Caki2 (cell line): ENCODE measurements at regions not wholly inside any gene's neighbourhood (a gene's known extent, or its start where the extent isn't known, plus 50 kb on each side); places are given as distances from the start of the nearest gene placed in this dataset.
"Not testable (repeated sequence)": the region's sequence is repeated elsewhere in the genome, so short reads cannot be mapped to it uniquely, and the experiment has no call there.

Experiments
- DNase-seq: peaks from one replicate; pipeline ENCODE4 v3.0.0-alpha.2; 2015; ENCODE audit warnings: low read depth
- in situ Hi-C: cut with HindIII; loops from 2 replicates; pipeline ENCODE4 v1.10.0; 2016; ENCODE audit warnings: low sequenced_read_pairs, low pct_unique_long_range_greater_than_20kb, mixed read lengths

DNA sequence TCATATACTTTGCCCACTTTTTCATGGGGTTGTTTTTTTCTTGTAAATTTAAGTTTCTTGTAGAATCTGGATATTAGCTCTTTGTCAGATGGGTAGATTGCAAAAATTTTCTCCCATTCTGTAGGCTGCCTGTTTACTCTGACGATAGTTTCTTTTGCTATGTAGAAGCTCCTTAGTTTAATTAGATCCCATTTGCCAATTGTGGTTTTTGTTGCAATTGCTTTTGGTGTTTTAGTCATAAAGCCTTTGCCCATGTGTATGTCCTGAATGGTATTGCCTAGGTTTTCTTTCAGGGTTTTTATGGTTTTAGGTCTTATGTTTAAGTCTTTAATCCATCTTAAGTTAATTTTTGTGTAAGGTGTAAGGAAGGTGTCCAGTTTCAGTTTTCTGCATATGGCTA lies 276.0 kb upstream of the COL3A1 start:
- DNase-seq, in situ Hi-C loops: not testable (repeated sequence)

DNA sequence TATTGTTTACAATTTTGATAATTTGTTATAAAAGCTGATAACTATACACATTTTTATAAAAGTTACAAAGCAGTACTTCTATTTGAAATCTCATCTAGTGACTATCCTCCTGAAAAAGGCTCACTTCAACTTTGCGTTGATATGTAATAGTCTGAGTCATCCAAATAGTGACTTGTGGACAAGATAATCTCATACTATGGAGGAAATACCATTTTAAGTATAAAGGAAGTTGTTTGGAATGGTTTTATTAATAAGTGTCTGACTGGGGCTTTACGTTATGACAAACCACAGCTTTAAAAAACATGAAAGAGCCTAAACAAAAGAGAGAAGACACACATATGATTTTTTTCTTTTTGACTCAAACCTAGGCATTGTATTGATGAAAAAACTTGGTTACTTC lies 272.3 kb upstream of the COL3A1 start:
- no peak for DNase-seq
- in situ Hi-C loops: no loop called here

DNA sequence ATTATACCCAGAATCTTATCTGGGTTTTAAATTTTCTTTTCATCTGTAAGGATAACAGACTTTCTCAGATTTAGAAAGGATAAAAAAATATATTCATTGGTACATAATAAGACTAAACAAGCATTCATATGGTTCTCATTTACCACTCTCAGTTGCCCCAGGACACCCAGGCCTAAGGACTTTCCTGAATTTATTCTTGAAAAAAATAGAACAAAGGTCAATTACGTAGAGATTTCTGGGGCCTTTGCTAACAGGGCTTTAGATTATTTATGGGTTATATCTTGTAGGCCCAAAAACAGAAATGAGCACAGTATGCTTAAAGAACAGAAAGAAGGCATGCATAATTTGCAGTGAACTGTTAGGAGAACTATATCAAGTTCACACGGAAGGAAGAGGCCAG lies 269.0 kb upstream of the COL3A1 start:
- in situ Hi-C loops: no loop called here
- no peak for DNase-seq

DNA sequence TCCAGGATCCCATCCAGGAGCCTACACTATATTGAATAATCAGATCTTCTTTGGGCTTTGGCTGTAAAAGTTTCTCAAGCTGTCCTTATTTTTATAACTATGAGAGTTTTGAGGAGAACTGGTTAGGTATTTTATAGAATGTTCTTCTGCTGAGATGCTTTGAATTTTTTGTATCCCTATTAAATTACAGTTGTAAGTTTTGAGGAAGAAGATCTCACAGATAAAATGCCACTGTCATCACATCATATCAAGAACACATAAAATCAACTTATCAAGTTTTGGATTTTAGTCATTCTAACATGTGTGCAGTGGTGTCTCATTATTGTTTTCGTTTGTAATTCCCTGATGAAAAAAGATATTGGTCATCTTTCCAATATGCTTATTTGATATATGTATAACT lies 260.2 kb upstream of the COL3A1 start:
- DNase-seq: no peak
- in situ Hi-C loops: no loop called here

DNA sequence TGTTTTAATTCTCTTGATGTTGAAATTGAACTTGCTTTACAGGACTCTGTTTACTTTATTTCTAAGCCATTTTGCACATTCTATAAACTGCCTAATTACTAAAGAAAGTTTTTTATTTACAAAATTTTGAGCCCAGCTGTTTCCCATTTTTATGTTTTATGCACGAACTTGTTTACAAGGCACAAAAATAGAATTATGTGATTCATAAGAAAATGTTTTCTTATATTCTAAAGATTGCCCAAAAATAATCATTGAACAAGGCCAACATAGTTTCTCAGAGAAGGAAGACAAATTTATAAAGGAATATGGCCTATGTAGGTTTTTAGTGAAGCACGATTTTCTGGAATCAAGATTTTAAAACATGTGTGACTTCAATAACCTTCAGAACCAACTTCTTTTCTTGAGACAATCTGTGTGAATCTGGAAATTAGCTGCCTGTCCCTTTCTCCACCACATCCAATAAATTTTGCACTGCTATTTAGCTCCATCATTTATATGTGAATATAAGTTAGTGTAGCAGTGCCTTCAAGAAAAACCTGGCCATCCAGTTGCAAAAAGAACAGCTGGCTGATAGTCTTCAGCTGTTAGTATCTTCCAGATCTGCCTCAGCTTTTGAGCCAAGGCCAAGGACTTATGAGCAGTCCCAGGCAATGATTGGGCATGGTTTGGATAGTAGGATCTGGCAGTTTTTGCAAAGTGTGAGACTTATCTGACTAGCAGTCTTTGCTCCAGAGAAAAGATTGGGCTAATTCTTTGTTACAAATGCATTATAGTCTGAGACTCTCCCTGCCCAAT lies 253.2 kb upstream of the COL3A1 start:
- DNase-seq: no peak
- in situ Hi-C loops: no loop called here

DNA sequence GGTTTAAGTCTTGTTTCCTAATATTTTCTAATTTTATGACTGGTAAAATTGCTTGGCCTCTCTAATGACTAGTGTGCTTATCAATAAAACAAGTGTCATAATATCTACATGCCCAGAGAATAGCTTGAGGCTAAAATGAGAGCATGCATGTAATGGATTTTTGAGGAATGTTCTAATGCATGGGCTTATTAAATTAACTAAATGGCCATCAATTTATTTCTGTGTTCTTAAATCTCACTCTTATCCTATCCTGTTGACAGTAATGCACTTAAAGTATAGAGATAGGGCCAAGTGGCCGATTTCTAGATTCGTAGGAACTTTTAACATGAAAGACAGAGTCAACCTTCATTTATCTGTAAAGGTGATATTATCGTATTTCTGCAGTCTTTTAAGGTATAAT lies 252.4 kb upstream of the COL3A1 start:
- in situ Hi-C loops: no loop called here
- DNase-seq: no peak

DNA sequence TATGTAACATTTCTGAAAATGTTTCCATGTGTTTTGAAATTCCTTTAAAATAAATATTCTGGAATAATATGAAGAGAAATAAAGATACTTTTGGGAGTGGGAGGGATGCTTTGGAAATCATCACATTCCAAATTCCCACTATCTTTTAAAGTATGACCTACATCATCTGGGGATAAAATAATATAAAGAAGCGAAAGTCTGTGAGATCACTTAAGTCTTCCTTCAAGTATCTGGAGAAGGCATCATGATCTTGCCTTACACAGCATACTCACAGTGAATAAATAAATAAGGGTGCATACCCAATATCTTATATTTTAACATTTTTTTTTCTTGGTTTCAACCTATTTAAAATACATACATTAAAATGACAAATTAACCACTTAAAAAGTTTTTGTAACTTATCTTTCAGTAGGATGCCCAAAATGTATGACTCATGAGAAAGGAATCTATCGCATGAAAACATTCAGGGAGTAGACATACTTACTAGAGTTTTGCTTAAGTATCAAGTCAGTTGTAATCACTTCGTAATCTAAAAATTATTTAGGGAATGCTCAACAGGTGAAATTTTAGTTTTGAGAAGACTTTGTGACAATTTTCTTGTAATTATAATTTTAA lies 248.3 kb upstream of the COL3A1 start:
- in situ Hi-C loops: no loop called here
- no peak for DNase-seq

DNA sequence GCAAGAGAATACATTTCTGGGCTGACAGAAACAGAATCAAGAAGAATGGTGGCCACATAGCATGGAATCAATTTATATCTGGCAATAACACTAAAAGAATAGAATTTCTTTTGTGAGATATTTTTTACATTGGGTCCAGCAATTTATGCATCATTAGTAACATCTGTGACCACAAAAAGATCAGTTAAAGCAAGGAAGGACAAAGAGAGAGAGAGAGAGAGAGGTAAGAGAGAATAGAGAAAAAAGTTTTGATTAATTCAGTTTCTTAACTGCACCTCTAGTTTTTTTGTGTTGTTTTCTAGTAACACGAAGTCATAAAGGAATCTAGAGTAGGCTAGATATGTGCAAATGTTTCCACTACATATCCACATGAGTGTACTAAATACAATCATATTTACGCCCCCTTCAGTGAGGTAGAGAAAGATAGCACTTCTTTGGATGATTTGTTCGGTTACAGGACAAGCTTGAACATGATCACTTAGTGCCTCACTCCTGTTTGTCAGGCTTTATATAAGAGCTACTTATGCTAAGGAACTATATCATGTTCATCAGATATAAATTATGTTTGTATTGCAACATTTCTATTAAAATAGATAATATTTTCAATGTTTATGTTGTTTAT lies 247.4 kb upstream of the COL3A1 start:
- in situ Hi-C loops: no loop called here
- no peak for DNase-seq

DNA sequence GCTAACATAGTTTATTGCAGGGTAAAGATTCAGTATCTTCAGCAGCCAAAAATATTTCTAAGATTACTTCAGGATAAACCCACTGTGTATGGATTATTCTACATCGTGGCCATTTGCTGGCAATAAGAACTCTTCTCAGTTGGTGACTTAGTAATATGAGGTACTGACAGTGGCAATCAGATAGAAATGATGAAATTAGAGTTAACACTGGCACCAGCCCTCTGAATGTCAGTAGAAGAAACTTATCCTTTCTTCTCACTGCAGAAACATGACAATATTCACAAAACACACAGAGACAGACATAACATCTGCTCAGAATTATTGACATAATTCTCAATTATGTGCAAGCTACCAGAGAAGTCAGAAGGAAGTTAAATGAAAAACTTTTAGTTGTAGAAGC lies 246.3 kb upstream of the COL3A1 start:
- in situ Hi-C loops: no loop called here

DNA sequence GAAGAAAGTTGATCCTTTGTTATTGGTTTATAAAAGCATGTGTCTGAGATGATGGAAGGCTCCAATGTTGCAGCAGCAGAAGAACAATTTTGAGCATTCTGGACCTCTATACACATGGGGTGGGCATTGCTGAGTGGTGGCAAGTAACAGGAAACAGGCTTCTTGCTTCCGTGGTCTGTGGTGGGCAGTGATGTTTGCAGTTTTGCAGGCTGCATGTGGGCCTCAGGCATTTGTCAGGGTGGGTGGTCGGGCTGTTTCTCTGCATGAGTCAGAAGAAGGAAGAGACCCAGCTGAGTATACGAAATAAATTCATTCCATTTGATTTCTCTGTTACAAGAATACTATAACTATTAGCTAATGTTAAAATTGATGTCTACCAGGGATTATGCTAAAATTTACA lies 239.5 kb upstream of the COL3A1 start:
- no peak for DNase-seq

More for the DNA sequence above, 246.3 kb upstream of the COL3A1 start:
- no peak for DNase-seq

DNA sequence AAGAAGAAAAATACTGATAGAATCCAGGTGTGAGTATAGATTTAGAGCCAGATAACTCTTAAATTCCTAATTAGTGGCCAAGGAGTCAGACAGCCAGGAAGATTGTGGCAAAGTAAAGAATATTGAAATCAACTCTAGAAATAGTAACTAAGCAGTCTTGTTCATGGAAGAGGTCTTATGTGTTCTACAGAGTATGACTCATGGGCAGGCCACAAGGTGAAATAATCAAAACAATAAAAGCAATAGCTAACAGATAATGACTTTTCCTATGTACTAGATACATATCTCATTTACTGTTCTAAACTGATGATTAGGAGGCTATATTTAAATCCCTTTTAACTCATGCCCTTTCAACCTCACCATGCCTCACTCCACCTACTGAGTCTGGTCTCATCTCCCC lies 227.4 kb upstream of the COL3A1 start:
- no peak for DNase-seq

More for the DNA sequence above, 239.5 kb upstream of the COL3A1 start:
- in situ Hi-C loops: no loop called here

DNA sequence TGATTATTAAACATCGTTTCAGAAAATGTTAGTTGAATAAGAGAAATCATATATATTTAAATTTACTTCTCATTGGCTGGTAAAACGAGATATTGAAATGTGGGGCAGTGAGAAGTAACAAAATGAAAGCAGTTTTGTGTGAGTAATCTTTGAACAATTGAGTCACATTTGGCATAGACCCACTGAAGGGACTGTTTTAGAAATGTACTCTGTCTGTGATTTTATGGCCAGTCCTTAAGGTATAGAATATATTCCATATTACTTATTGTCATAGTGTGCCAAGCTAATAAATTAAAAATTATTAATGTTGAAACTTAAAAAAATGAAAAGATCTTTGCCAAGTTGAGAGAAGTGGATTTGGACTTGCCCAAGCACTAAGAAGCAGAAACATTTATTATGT lies 222.4 kb upstream of the COL3A1 start:
- in situ Hi-C loops: no loop called here
- no peak for DNase-seq

More for the DNA sequence above, 227.4 kb upstream of the COL3A1 start:
- in situ Hi-C loops: no loop called here

DNA sequence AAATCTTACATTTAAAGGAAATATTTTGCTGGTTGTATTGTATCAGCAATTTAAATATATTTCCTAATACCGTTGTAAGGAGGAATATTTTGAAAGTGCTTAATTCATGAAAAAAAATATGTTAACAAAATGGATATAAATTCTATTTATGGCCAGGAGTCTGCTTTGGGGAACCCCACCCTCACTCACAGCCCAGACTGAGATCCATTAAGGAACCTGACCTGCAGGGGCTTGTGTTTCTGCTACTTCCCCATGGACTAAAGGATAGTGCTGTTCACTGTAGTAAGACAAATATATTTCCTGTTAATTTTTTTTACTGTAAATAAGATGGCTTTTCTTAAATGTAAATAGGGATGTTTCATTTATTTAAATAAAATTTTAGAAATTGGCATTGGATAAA lies 221.9 kb upstream of the COL3A1 start:
- in situ Hi-C loops: no loop called here

DNA sequence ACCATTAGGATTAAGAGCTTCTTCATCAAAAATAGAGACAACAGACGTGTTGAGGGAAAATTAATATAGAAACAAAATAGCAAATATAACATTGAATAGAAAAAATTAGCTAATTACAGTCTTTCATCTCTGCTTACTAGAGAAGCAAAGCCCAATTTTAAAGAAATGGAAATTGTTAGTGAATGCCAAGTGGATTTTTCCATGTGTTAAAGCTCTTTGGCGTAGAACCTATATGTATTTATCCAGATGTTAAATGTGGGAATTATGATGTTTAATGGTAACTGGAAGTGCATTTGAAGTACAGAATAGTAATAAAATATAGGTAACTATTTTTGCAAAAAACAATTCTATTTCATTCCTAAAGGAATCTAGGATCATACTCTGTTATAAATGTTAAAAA lies 212.0 kb upstream of the COL3A1 start:
- in situ Hi-C loops: no loop called here
- DNase-seq: no peak

More for the DNA sequence above, 221.9 kb upstream of the COL3A1 start:
- no peak for DNase-seq

DNA sequence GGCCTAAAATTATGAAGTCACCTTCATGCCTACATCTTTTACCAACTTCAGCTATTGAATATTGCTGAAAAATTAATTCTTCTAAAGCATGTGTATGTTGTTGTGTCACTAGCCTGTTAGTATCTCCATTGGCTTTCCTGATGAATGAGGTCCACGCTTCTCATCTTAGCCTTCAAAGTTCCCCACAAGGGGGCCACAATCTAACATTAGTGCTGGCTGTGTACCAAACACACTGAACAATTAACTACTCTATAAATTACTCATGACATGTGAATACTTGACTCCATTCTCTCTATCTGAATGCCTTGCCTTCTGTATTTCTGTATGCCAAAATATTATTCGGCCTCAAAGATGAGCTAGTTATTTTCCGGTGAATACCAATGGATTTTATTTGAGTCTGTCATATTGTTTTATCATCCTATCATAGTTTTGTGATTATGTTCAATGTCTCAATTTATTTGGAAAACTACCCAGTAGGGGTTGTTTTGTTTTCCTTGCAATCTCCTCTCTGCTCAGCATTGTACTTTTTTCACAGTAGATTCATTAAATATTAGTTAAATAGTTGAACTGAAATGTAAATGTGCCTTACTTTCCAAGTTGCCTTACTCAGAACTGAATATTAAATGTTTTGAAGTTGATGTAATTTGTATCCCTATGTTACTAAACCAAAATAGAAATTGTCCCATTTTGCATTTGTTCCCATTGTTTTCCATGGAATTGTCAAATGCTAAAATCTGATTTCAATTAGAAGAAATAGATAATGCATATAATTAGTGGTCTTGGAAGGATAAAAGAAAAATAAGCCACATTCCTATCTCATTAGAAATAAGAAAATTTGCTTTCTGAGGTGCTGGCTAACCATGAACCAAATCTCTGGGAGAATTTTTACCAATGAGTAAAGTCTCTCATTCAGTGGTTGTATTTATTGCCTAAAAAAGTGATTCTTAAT lies 208.4 kb upstream of the COL3A1 start:
- in situ Hi-C loops: no loop called here
- no peak for DNase-seq

DNA sequence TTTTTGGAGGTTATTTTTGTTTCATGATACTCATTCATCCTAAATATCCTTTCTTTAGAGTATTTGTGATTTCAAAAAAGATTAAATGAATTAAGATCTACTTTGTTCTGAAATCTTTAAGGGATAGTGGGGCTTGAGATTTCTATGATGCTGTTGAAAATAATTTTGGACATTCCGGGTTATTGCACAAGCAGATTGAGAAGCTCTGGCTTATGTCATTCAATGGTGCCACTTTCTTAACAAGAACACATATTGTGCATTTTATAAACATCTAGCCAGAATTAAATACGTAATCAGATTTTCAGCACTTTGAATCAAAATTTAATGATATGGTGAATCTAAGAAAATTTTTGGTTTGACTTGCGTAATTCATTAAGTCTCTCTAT lies 207.7 kb upstream of the COL3A1 start:
- in situ Hi-C loops: no loop called here
- DNase-seq: no peak

DNA sequence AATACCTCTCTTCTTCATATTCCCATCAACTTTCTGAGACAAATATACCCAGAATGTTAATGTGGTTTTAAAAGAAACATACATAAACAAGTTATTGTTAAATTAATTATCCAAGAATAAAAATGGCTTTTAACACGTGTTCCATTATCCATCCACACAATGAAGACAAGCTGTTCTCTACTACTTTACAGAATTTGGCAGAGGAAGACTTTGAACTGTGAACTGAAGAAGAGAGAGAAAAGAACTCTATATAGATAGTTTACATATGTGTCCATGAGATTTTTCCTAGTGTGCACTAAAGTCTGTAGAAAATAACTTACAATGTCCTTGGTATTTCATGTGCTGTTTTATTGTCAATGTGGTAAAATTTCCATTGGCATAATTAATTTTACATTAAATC lies 207.0 kb upstream of the COL3A1 start:
- in situ Hi-C loops: no loop called here
- no peak for DNase-seq

DNA sequence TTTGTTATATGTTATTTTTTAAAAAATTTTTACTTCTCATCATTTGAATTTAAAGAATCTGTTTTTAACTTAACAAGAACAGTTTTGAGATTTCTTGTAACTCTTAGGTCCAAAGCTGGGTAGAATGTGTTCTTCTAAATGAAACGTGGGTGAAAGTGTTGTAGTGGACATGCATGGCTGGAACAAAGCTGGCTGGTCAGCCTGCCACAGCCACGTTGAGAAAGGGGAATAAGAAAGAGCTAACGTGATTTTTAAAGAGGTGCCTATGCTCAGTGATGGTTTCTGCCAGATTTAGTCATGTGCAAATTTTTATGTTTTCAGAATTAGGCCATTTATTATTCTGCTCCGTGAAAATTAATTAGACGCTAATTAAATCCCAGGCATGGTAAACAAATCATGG lies 203.9 kb upstream of the COL3A1 start:
- DNase-seq: no peak
- in situ Hi-C loops: no loop called here

DNA sequence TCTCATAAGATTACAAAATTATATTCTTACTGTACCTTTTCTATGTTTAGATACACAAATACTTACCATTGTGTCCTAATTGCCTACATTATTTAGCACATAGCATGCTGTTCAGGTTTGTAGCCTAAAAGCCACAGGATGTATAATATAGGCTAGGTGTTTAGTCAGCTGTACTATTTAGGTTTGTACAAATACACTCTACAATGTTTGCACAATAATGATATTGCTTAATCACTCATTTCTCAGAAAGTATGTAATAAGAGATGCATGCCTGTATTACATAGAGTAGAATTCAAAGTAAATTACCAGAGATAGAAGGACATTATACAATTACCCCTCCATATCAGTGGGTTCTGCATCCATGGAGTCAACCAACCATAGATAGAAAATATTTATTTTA lies 201.1 kb upstream of the COL3A1 start:
- in situ Hi-C loops: no loop called here
- DNase-seq: no peak
